ENCODE measurements at regions not wholly inside any gene's neighbourhood (a gene's known extent, or its start where the extent isn't known, plus 50 kb on each side); places are given as distances from the start of the nearest gene placed in this dataset.

DNA sequence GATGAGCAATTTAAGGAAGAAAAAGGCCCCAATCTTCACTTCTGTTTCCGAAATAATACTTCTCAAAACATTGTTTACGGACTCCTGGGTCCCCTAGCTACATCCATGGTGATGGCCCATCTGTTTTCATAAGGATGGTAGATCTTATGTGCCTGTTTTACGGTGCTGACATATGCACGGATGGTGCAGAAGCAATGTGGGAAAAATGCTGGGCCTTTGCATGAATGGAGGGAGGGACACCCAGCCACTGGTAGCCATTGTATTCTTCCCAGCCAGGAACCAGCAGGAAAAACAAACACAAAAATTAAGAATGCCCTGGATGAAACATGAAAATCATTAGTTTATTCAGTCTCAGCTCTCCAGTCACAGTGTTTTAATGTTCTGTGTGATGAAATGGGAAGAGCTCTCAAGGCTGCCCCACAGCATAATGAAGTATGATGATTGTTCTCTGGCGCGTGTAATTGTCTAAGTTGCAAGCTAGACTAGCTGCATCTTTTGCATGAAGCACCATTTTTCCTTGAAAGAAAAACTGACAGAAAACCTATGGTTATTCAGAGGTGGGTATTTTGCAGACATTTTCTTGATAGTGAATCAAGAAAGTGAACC lies 1201.1 kb upstream of the SLC10A2 start:
- TF ChIP-seq, protein P1, sequence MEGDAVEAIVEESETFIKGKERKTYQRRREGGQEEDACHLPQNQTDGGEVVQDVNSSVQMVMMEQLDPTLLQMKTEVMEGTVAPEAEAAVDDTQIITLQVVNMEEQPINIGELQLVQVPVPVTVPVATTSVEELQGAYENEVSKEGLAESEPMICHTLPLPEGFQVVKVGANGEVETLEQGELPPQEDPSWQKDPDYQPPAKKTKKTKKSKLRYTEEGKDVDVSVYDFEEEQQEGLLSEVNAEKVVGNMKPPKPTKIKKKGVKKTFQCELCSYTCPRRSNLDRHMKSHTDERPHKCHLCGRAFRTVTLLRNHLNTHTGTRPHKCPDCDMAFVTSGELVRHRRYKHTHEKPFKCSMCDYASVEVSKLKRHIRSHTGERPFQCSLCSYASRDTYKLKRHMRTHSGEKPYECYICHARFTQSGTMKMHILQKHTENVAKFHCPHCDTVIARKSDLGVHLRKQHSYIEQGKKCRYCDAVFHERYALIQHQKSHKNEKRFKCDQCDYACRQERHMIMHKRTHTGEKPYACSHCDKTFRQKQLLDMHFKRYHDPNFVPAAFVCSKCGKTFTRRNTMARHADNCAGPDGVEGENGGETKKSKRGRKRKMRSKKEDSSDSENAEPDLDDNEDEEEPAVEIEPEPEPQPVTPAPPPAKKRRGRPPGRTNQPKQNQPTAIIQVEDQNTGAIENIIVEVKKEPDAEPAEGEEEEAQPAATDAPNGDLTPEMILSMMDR (IDR thresholded peaks at IDR 0.05), result no peak
- no peak for TF ChIP-seq POLR2A (IDR thresholded peaks at IDR 0.05)
- intact Hi-C loops (cut with DNase I; ENCODE audit: low total_unique reads), result loop anchor here (5.0 kb wide), 1 partner anchor 1450 kb away; no protein-coding TSS in a partner anchor
- H3K4me3 ChIP-seq (ENCODE audit: low read depth, poor library complexity, severe bottlenecking), result no peak overlapping the region
- 86 to 87% methylated on average over 6 of the region's 6 CpGs for WGBS, 2 donors
- DNase-seq (ENCODE audit: low spot score in 2 of 2), result no peak

DNA sequence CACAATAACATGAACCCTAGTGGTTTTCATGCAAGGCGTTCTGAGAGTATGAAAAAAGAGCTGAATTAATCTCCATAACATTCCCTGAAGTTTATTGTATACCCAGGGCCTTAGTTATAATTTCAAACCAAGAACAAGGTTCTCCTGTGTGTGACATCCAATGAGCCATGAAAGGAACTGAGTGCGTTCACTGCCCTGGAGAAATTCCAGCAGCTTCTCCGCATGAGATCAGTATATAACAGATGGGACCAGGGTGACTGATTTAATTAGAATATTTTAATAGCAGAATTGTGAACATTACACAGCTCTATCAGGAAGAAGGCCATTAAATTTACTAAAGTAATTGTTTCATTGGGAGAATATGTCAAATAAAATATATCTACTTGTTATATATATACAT lies 1190.5 kb upstream of the SLC10A2 start:
- intact Hi-C loops (cut with DNase I; ENCODE audit: low total_unique reads), result no loop called here
- no peak for DNase-seq (ENCODE audit: low spot score in 2 of 2)
- no peak overlapping the region for H3K4me3 ChIP-seq (ENCODE audit: low read depth, poor library complexity, severe bottlenecking)
- 76 to 88% methylated on average over 3 of the region's 3 CpGs for WGBS, 2 donors
- TF ChIP-seq, protein P1 (IDR thresholded peaks at IDR 0.05), result no peak

DNA sequence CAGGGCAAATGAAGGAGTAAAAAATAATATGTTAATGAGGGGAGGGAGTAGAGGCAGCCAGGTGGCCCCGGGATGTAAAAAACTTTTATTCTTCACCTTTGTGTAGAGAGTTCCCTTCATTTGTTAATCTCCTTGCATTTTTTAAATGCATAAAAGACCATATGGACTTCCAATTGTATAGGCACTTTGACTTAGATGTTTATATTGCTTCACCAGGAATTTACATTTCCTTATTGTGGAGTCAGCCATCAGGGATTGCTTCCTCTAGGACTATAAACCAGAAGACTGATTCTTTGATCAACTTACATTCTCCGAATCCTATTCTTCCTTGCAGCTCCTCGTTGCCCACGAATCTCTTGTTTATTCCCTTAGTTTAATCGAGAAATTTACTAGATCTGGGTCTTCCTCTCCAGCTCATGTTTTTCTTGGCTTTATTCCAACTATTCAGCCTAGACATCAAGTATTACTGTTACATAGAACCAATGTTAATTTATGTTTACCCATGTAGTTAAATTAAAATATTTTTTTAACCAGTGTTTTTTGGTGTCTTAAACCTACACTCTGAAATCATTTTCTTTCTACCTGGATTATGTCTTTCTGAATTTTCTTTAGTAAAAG lies 1187.0 kb upstream of the SLC10A2 start:
- DNase-seq (ENCODE audit: low spot score in 2 of 2), result no peak
- TF ChIP-seq, protein P1 (IDR thresholded peaks at IDR 0.05), result no peak
- TF ChIP-seq POLR2A (IDR thresholded peaks at IDR 0.05), result no peak
- 32 to 40% methylated on average over 5 of the region's 5 CpGs for WGBS, 2 donors
- intact Hi-C loops (cut with DNase I; ENCODE audit: low total_unique reads), result no loop called here
- no peak overlapping the region for H3K4me3 ChIP-seq (ENCODE audit: low read depth, poor library complexity, severe bottlenecking)

DNA sequence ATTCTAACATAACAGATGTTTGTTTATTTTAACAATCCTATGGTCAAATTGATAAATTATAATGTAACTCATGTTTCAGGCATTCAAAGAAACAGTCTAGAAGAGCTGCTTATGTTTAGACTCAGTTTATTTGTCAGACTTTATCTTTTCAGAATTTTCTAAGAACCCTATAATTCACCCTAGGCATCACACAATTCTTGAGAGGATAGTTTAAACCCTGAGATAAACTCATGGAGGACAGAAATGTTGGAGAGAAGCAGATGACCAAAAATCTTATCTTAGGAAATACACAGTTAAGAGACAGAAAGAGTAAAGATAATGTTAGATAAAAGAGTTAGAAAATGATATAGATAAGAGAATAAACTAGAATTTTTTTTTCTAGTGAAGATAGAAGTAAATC lies 1185.7 kb upstream of the SLC10A2 start:
- intact Hi-C loops (cut with DNase I; ENCODE audit: low total_unique reads), result no loop called here

DNA sequence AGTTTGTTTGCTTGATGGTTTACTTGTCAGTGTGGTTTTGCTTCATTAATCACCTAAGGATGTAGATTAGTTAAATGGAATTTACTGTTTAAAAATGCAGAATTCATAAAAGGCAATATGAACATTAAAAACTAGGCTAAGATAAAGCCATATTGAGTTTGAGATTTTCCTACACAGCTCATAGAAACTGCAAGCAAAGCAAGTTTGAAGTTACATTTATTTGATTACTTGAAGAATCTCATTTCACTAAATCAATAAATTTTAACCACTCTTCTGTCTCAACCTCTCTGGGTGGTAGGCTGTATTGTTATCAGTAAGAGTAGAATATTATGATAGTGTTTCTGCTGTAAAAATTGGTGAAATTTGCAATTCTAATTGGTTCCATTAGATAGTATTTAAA lies 1180.7 kb upstream of the SLC10A2 start:
- intact Hi-C loops (cut with DNase I; ENCODE audit: low total_unique reads), result no loop called here
- no peak for DNase-seq (ENCODE audit: low spot score in 2 of 2)
- no peak for TF ChIP-seq POLR2A (IDR thresholded peaks at IDR 0.05)
- TF ChIP-seq, protein P1 (IDR thresholded peaks at IDR 0.05), result no peak
- no peak overlapping the region for H3K4me3 ChIP-seq (ENCODE audit: low read depth, poor library complexity, severe bottlenecking)

More for the DNA sequence above, 1185.7 kb upstream of the SLC10A2 start:
- H3K4me3 ChIP-seq (ENCODE audit: low read depth, poor library complexity, severe bottlenecking), result no peak overlapping the region
- TF ChIP-seq POLR2A (IDR thresholded peaks at IDR 0.05), result no peak
- TF ChIP-seq, protein P1 (IDR thresholded peaks at IDR 0.05), result no peak
- no peak for DNase-seq (ENCODE audit: low spot score in 2 of 2)

Measured in lower leg skin (tissue), 4 donors.